OCI-LY7 (cell line): ENCODE measurements at regions not wholly inside any gene's neighbourhood (a gene's known extent, or its start where the extent isn't known, plus 50 kb on each side); places are given as distances from the start of the nearest gene placed in this dataset.

ENCODE experiments used
- EZH2phosphoT487 ChIP-seq: fragments of 200-600 bp; sonication (generic); IDR thresholded peaks from 2 replicates; pipeline ENCODE4 v1.6.1; 2018; ENCODE audit warnings: low read depth, borderline replicate concordance, mild to moderate bottlenecking, mixed run types, antibody characterized with exemption, low read length, moderate library complexity, mixed read lengths
- TF ChIP-seq, protein P1 (sequence below): fragments of 200-600 bp; sonication (generic); conservative IDR thresholded peaks from 2 replicates; pipeline ENCODE4 v1.5.1; 2014; ENCODE audit warnings: mild to moderate bottlenecking, antibody characterized with exemption, low read length, moderate library complexity, mixed read lengths

DNA sequence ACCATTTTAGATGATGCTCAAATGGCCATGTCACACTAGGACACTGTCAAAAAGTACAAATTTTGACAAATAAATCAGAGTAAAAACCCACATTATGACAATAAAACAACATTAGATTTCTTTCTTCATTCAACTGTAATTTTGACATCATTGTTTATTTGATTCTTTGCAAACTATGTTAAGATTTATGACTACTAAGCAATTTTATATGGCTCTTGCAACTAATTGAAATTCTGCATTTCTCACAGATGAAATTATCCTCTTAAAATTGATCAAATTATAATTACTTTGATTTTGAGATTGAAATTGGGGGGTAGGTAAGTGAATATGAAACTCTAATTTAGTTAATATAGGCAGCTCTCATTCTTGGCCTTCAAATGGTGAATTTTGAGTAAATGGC, 59.8 kb downstream of the ATOH1 start:
- TF ChIP-seq EZH2phosphoT487, result no peak
- TF ChIP-seq, protein P1, sequence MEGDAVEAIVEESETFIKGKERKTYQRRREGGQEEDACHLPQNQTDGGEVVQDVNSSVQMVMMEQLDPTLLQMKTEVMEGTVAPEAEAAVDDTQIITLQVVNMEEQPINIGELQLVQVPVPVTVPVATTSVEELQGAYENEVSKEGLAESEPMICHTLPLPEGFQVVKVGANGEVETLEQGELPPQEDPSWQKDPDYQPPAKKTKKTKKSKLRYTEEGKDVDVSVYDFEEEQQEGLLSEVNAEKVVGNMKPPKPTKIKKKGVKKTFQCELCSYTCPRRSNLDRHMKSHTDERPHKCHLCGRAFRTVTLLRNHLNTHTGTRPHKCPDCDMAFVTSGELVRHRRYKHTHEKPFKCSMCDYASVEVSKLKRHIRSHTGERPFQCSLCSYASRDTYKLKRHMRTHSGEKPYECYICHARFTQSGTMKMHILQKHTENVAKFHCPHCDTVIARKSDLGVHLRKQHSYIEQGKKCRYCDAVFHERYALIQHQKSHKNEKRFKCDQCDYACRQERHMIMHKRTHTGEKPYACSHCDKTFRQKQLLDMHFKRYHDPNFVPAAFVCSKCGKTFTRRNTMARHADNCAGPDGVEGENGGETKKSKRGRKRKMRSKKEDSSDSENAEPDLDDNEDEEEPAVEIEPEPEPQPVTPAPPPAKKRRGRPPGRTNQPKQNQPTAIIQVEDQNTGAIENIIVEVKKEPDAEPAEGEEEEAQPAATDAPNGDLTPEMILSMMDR, result no peak
